ENCODE measurements at regions not wholly inside any gene's neighbourhood (a gene's known extent, or its start where the extent isn't known, plus 50 kb on each side); places are given as distances from the start of the nearest gene placed in this dataset.

GRCh38 chr10:44201011-44201410 lies 183.9 kb downstream of the CXCL12 start:
- Histone ChIP-seq H3K9me3 (ENCODE audit: severe bottlenecking) (no peaks in the 10 kb centered on the region), H3K27me3 (ENCODE audit: insufficient read depth, poor library complexity, severe bottlenecking) (no peaks in the 10 kb centered on the region), H3K4me3 (ENCODE audit: severe bottlenecking) (no peak overlapping the region), H3K4me1 (ENCODE audit: insufficient read depth, poor library complexity, severe bottlenecking) (no peaks in the 10 kb centered on the region), H3K36me3 (ENCODE audit: low read depth) (no peaks in the 10 kb centered on the region), H3K27ac (ENCODE audit: poor library complexity, severe bottlenecking) (no peak overlapping the region)
- no peak for TF ChIP-seq CTCF (IDR thresholded peaks at IDR 0.05; ENCODE audit: poor library complexity, severe bottlenecking)
- ATAC-seq (ENCODE audit: low read depth) (no peak), DNase-seq (ENCODE audit: low spot score) (no peak)

- Histone ChIP-seq H3K9me3 (ENCODE audit: severe bottlenecking) (no peaks in the 10 kb centered on the region), H3K36me3 (ENCODE audit: low read depth) (no peaks in the 10 kb centered on the region), H3K4me1 (ENCODE audit: insufficient read depth, poor library complexity, severe bottlenecking) (peaks cover 3% of the 10 kb centered on the region), H3K27me3 (ENCODE audit: insufficient read depth, poor library complexity, severe bottlenecking) (no peaks in the 10 kb centered on the region), H3K27ac (ENCODE audit: poor library complexity, severe bottlenecking) (no peak overlapping the region), H3K4me3 (ENCODE audit: severe bottlenecking) (no peak overlapping the region)
- ATAC-seq (ENCODE audit: low read depth) (no peak), DNase-seq (ENCODE audit: low spot score) (no peak)
- TF ChIP-seq CTCF (IDR thresholded peaks at IDR 0.05; ENCODE audit: poor library complexity, severe bottlenecking): no peak
These were observed 184.8 kb downstream of the CXCL12 start for GRCh38 chr10:44199991-44200655.

- Histone ChIP-seq H3K4me3 (ENCODE audit: severe bottlenecking) (no peak overlapping the region), H3K36me3 (ENCODE audit: low read depth) (no peaks in the 10 kb centered on the region), H3K4me1 (ENCODE audit: insufficient read depth, poor library complexity, severe bottlenecking) (peaks cover 3% of the 10 kb centered on the region), H3K9me3 (ENCODE audit: severe bottlenecking) (no peaks in the 10 kb centered on the region), H3K27ac (ENCODE audit: poor library complexity, severe bottlenecking) (no peak overlapping the region), H3K27me3 (ENCODE audit: insufficient read depth, poor library complexity, severe bottlenecking) (no peaks in the 10 kb centered on the region)
- DNase-seq (ENCODE audit: low spot score) (no peak), ATAC-seq (ENCODE audit: low read depth) (no peak)
- no peak for TF ChIP-seq CTCF (IDR thresholded peaks at IDR 0.05; ENCODE audit: poor library complexity, severe bottlenecking)
These were observed 185.6 kb downstream of the CXCL12 start for GRCh38 chr10:44199267-44199666.

- DNase-seq (ENCODE audit: low spot score): no peak
- Histone ChIP-seq H3K36me3 (ENCODE audit: low read depth) (no peaks in the 10 kb centered on the region), H3K4me3 (ENCODE audit: severe bottlenecking) (no peak overlapping the region), H3K9me3 (ENCODE audit: severe bottlenecking) (no peaks in the 10 kb centered on the region), H3K27me3 (ENCODE audit: insufficient read depth, poor library complexity, severe bottlenecking) (no peaks in the 10 kb centered on the region), H3K4me1 (ENCODE audit: insufficient read depth, poor library complexity, severe bottlenecking) (peaks cover 3% of the 10 kb centered on the region), H3K27ac (ENCODE audit: poor library complexity, severe bottlenecking) (no peak overlapping the region)
- no peak for ATAC-seq (ENCODE audit: low read depth)
- no peak for TF ChIP-seq CTCF (IDR thresholded peaks at IDR 0.05; ENCODE audit: poor library complexity, severe bottlenecking)
These were observed 186.2 kb downstream of the CXCL12 start for GRCh38 chr10:44198780-44199097.

GRCh38 chr10:44198096-44198779 lies 186.7 kb downstream of the CXCL12 start:
- Histone ChIP-seq H3K9me3 (ENCODE audit: severe bottlenecking) (no peaks in the 10 kb centered on the region), H3K4me1 (ENCODE audit: insufficient read depth, poor library complexity, severe bottlenecking) (peaks cover 3% of the 10 kb centered on the region), H3K36me3 (ENCODE audit: low read depth) (no peaks in the 10 kb centered on the region), H3K27ac (ENCODE audit: poor library complexity, severe bottlenecking) (no peak overlapping the region), H3K4me3 (ENCODE audit: severe bottlenecking) (no peak overlapping the region), H3K27me3 (ENCODE audit: insufficient read depth, poor library complexity, severe bottlenecking) (no peaks in the 10 kb centered on the region)
- DNase-seq (ENCODE audit: low spot score) (no peak), ATAC-seq (ENCODE audit: low read depth) (no peak)
- no peak for TF ChIP-seq CTCF (IDR thresholded peaks at IDR 0.05; ENCODE audit: poor library complexity, severe bottlenecking)

Data from RWPE2 (cell line).